ENCODE measurements at regions not wholly inside any gene's neighbourhood (a gene's known extent, or its start where the extent isn't known, plus 50 kb on each side); places are given as distances from the start of the nearest gene placed in this dataset.
"Not testable (repeated sequence)": the region's sequence is repeated elsewhere in the genome, so short reads cannot be mapped to it uniquely, and the experiment has no call there.

DNA sequence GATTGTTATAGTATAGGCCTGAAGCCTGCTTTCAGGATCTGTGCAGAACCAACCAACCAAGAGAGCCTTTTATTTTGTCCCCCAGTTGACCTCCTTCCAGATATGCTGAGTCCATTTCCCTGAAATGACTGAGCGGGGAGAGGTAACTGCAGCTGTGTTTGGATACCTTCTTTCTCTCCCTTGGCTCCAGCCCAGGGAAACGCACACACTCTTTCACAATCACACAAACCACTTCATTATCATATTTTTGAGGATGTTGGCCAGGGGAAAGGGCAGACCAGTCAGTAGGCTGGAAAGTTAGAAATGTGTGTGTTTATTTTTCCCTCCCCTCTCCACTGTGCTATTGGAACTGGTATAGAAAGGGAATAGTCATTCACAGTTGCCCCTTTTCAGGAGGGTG is 417.7 kb upstream of the TBL1XR1 start:
- Histone ChIP-seq H3K4me3 (ENCODE audit: low read length) (no peak overlapping the region), H3K27me3 (ENCODE audit: insufficient read depth, low read length) (no peaks in the 10 kb centered on the region), H3K4me1 (ENCODE audit: insufficient read depth, low read length) (peaks cover 19% of the 10 kb centered on the region), H2AFZ (ENCODE audit: low read depth, low read length) (no peak overlapping the region), H3K36me3 (ENCODE audit: insufficient read depth, low read length) (no peaks in the 10 kb centered on the region), H3K9me3 (ENCODE audit: low read length) (no peaks in the 10 kb centered on the region)

- H3K9me3 ChIP-seq (ENCODE audit: low read length): no peaks in the 10 kb centered on the region
Measured at GRCh38 chr3:177618873-177619733, 421.8 kb upstream of the TBL1XR1 start.

GRCh38 chr3:177620073-177620472 is 422.8 kb upstream of the TBL1XR1 start:
- H3K4me1 ChIP-seq (ENCODE audit: insufficient read depth, low read length): peaks cover 2% of the 10 kb centered on the region
- H3K4me3 ChIP-seq (ENCODE audit: low read length): no peak overlapping the region
- no peaks in the 10 kb centered on the region for H3K9me3 ChIP-seq (ENCODE audit: low read length)
- H2AFZ ChIP-seq (ENCODE audit: low read depth, low read length): no peak overlapping the region
- no peaks in the 10 kb centered on the region for H3K36me3 ChIP-seq (ENCODE audit: insufficient read depth, low read length)
- H3K27me3 ChIP-seq (ENCODE audit: insufficient read depth, low read length): no peaks in the 10 kb centered on the region

More at GRCh38 chr3:177618873-177619733, 421.8 kb upstream of the TBL1XR1 start:
- Histone ChIP-seq H3K4me3 (ENCODE audit: low read length) (no peak overlapping the region), H3K36me3 (ENCODE audit: insufficient read depth, low read length) (no peaks in the 10 kb centered on the region), H3K4me1 (ENCODE audit: insufficient read depth, low read length) (peaks cover 4% of the 10 kb centered on the region), H3K27me3 (ENCODE audit: insufficient read depth, low read length) (no peaks in the 10 kb centered on the region), H2AFZ (ENCODE audit: low read depth, low read length) (no peak overlapping the region)

GRCh38 chr3:177622520-177622919 is 425.2 kb upstream of the TBL1XR1 start:
- Histone ChIP-seq H3K4me1 (ENCODE audit: insufficient read depth, low read length) (no peaks in the 10 kb centered on the region), H3K4me3 (ENCODE audit: low read length) (no peak overlapping the region), H3K36me3 (ENCODE audit: insufficient read depth, low read length) (no peaks in the 10 kb centered on the region), H3K27me3 (ENCODE audit: insufficient read depth, low read length) (no peaks in the 10 kb centered on the region), H3K9me3 (ENCODE audit: low read length) (peaks cover 3% of the 10 kb centered on the region), H2AFZ (ENCODE audit: low read depth, low read length) (no peak overlapping the region)

DNA sequence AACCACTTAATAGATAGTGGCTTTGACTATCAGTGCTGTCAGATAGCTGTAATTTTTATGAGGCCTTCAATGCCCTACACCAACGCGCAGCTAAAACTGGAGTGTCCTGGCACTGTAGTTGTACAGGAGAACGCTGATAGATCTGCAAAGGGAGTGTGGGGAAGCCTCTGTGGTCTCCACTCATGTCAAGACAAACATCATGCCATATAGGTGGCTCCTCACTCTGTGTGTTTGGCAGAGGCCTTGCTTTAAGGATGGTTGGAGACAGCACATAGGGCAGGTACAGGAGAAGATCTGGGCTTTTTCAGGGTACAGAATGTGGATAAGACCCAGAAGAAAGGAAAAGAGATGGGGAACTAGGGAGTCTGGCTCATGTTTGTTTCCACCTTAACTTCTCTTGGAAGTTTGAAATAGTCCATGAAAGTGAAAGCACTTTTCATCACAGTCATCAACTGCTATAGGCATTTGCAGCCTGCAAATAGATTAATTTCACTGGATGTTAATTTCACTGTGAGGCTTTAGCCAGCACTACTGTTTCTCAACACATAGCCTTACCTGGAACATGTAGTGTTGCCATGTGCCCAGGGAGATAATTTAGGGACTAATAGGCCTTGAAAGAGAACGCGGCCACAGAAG is 425.8 kb upstream of the TBL1XR1 start:
- Histone ChIP-seq H3K27me3 (ENCODE audit: insufficient read depth, low read length) (no peaks in the 10 kb centered on the region), H2AFZ (ENCODE audit: low read depth, low read length) (no peak overlapping the region), H3K9me3 (ENCODE audit: low read length) (peaks cover 3% of the 10 kb centered on the region), H3K36me3 (ENCODE audit: insufficient read depth, low read length) (no peaks in the 10 kb centered on the region), H3K4me3 (ENCODE audit: low read length) (no peak overlapping the region), H3K4me1 (ENCODE audit: insufficient read depth, low read length) (no peaks in the 10 kb centered on the region)

DNA sequence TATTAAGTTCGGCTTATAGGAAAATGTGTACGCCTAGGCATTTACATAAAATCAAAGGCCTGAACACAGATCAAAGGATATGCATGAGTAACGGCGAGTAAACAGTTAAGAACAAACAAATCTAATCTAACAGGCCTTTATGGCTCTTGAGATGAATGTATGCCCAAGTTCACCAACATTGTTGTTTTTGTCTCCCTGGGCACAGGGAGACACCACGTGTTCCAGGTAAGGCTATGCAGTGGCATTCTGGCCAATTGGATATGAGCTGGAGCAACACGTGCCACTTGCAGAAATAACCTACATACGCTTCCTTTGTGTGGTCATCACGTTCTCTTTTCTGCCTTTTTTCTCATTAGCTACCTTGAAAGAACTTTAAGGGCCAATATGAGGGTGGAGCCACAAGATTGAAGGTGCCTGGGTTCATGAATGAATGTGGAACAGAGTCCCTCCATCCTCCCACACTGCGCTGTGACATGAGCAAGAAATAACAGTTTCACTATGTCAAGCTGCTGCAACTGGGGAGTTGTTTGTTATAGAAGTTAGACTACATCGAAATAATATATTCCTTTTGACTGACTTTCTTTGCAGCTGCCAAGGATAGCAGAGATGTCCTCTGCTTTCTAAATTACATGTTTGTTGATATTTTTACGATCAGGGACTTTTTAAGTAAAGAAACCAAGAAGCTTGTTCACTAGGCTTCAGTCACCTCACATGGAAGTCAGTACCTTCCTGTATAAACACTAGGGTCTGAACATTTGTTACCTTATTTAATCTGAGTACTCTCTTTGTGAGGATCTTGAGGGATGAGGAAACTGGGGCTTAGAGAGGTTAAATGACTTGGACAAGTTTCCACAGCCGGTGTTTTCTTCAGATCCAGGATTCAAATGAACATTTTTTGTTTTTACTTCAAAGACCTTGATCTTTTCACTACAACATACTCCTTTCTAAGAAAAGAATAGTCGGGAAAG is 427.5 kb upstream of the TBL1XR1 start:
- H2AFZ ChIP-seq (ENCODE audit: low read depth, low read length): no peak overlapping the region
- H3K9me3 ChIP-seq (ENCODE audit: low read length): peaks cover 3% of the 10 kb centered on the region
- no peaks in the 10 kb centered on the region for H3K27me3 ChIP-seq (ENCODE audit: insufficient read depth, low read length)
- no peak overlapping the region for H3K4me3 ChIP-seq (ENCODE audit: low read length)
- H3K4me1 ChIP-seq (ENCODE audit: insufficient read depth, low read length): no peaks in the 10 kb centered on the region
- H3K36me3 ChIP-seq (ENCODE audit: insufficient read depth, low read length): no peaks in the 10 kb centered on the region

DNA sequence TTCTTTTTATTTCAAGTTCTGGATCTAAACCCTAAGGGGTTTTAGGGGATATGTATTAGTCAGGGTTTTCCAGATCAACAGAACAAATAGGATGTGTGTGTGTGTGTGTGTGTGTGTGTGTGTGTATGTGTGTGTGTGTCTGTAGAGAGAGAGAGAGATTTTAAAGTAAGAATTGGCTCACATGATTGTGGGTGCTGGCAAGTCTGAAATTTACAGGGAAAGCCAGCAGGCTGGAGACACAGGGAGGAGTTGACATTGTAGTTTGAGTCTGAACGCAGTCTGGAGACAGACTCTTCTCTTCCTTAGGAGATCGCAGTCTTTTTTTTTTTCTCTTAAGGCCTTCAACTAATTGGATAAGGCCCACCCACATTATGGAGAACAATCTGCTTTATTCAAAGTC is 428.8 kb upstream of the TBL1XR1 start:
- no peaks in the 10 kb centered on the region for H3K4me1 ChIP-seq (ENCODE audit: insufficient read depth, low read length)
- no peak overlapping the region for H3K4me3 ChIP-seq (ENCODE audit: low read length)
- no peak overlapping the region for H2AFZ ChIP-seq (ENCODE audit: low read depth, low read length)
- peaks cover 3% of the 10 kb centered on the region for H3K9me3 ChIP-seq (ENCODE audit: low read length)
- H3K27me3 ChIP-seq (ENCODE audit: insufficient read depth, low read length): no peaks in the 10 kb centered on the region
- no peaks in the 10 kb centered on the region for H3K36me3 ChIP-seq (ENCODE audit: insufficient read depth, low read length)

DNA sequence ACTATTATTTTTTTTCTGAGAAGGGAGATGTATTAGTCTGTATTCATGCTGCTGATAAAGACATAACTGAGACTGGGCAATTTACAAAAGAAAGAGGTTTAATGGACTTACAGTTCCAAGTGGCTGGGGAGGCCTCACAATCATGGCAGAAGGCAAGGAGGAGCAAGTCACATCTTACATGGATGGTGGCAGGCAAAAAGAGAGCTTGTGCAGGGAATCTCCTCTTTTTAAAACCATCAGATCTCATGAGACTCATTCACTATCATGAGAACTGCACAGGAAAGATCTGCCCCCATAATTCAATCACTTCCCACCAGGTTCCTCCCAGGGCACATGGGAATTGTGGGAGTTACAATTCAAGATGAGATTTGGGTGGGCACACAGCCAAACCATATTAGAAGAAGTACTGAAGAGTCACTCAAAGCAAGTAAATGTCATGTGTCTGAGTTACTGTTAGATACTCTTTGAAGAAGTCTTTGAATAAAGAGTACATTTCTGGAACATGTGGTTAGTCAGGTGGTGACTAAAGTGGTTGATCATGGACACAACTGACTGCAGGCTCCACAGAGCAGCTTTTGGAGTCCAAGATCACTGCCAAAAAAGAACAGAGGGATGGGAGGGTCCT is 430.9 kb upstream of the TBL1XR1 start:
- H3K27me3 ChIP-seq (ENCODE audit: insufficient read depth, low read length); H3K4me1 ChIP-seq (ENCODE audit: insufficient read depth, low read length); H3K36me3 ChIP-seq (ENCODE audit: insufficient read depth, low read length): not testable (repeated sequence)

GRCh38 chr3:177629276-177629675 is 432.0 kb upstream of the TBL1XR1 start:
- H3K4me1 ChIP-seq (ENCODE audit: insufficient read depth, low read length): no peaks in the 10 kb centered on the region
- no peak overlapping the region for H2AFZ ChIP-seq (ENCODE audit: low read depth, low read length)
- no peak overlapping the region for H3K4me3 ChIP-seq (ENCODE audit: low read length)
- H3K27me3 ChIP-seq (ENCODE audit: insufficient read depth, low read length): no peaks in the 10 kb centered on the region
- H3K36me3 ChIP-seq (ENCODE audit: insufficient read depth, low read length): no peaks in the 10 kb centered on the region
- peaks cover 3% of the 10 kb centered on the region for H3K9me3 ChIP-seq (ENCODE audit: low read length)

More for the DNA sequence above, 430.9 kb upstream of the TBL1XR1 start:
- not testable (repeated sequence) for H3K9me3 ChIP-seq (ENCODE audit: low read length); H3K4me3 ChIP-seq (ENCODE audit: low read length); H2AFZ ChIP-seq (ENCODE audit: low read depth, low read length)

DNA sequence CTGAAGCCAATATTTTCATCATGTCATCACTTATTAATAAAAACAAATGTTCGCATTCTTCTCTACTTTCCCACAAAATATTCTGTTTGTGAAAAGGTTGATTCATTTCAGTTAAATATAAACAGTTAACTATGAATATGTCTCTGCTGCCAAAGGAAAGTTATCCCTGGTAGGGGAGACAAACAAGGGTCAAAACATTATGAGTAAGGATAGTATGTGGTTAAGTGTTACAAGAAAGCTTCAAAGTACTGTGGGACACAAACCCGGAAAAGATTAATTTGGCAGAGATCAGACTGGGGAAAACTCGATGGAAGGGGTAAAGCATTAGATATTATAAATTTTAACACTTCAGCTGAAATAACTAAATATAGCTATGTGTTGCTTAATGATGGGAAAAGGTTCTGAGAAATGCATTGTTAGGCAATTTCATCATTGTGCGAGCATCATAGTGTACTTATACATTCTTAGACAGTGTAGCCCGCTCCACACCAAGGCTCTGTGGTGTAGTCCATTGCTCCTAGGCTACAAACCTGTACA is 436.5 kb upstream of the TBL1XR1 start:
- Histone ChIP-seq H3K4me1 (ENCODE audit: insufficient read depth, low read length) (no peaks in the 10 kb centered on the region), H3K4me3 (ENCODE audit: low read length) (no peak overlapping the region), H3K9me3 (ENCODE audit: low read length) (no peaks in the 10 kb centered on the region), H3K27me3 (ENCODE audit: insufficient read depth, low read length) (no peaks in the 10 kb centered on the region), H3K36me3 (ENCODE audit: insufficient read depth, low read length) (no peaks in the 10 kb centered on the region), H2AFZ (ENCODE audit: low read depth, low read length) (no peak overlapping the region)

DNA sequence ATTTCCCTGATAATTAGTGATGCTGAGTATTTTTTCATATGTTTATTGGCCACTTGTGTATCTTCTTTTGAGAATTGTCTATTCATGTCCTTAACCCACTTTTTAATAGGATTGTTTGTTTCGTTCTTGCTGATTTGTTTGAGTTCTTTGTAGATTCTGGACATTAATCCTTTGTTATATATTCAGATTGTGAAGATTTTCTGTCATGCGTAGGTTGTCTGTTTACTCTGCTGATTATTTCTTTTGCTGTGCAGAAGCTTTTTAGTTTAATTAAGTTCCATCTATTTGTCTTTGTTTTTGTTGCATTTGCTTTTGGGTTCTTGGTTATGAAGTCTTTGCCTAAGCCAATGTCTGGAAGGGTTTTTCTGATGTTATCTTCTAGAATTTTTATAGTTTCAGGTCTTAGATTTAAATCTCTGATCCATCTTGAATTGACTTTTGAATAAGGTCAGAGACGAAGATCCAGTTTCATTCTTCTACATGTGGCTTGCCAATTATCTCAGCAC is 438.4 kb upstream of the TBL1XR1 start:
- H2AFZ ChIP-seq (ENCODE audit: low read depth, low read length); H3K4me3 ChIP-seq (ENCODE audit: low read length); H3K36me3 ChIP-seq (ENCODE audit: insufficient read depth, low read length); H3K27me3 ChIP-seq (ENCODE audit: insufficient read depth, low read length); H3K4me1 ChIP-seq (ENCODE audit: insufficient read depth, low read length); H3K9me3 ChIP-seq (ENCODE audit: low read length): not testable (repeated sequence)

DNA sequence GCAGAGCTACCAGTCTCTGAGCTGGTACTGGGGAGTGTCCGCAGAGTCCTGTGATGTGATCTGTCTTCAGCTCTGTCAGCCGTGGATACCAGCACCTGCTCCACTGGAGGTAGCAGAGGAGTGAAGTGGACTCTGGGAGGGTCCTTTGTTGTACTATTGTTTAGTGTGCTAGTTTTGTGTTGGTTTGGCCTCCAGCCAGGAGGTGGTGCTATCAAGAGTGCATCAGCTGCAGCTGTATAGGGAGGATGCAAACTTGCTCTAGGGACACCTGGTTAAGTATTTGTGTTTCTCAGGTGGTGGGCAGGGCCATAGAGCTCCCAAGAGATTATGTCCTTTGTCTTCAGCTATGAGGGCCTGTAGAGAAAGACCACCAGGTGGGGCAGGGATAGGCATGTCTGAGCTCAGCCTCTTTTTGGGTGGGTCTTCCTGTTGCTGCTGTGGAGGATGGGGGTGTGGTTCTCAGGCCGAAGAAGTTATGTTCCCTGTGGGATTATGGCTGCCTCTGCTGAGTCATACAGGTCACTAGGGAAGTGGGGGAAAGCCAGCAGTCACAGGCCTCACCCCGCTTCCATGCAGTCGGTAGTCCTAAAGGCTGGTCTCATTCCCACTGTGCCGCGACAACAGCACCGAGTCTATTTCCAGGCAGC is 443.2 kb upstream of the TBL1XR1 start:
- no peaks in the 10 kb centered on the region for H3K36me3 ChIP-seq (ENCODE audit: insufficient read depth, low read length)
- no peaks in the 10 kb centered on the region for H3K27me3 ChIP-seq (ENCODE audit: insufficient read depth, low read length)
- no peak overlapping the region for H2AFZ ChIP-seq (ENCODE audit: low read depth, low read length)
- H3K4me1 ChIP-seq (ENCODE audit: insufficient read depth, low read length): no peaks in the 10 kb centered on the region
- H3K9me3 ChIP-seq (ENCODE audit: low read length): peaks cover 2% of the 10 kb centered on the region
- H3K4me3 ChIP-seq (ENCODE audit: low read length): no peak overlapping the region

Data from neuron (in vitro differentiated cells).